ENCODE measurements at regions not wholly inside any gene's neighbourhood (a gene's known extent, or its start where the extent isn't known, plus 50 kb on each side); places are given as distances from the start of the nearest gene placed in this dataset.
"Not testable (repeated sequence)": the region's sequence is repeated elsewhere in the genome, so short reads cannot be mapped to it uniquely, and the experiment has no call there.

DNA sequence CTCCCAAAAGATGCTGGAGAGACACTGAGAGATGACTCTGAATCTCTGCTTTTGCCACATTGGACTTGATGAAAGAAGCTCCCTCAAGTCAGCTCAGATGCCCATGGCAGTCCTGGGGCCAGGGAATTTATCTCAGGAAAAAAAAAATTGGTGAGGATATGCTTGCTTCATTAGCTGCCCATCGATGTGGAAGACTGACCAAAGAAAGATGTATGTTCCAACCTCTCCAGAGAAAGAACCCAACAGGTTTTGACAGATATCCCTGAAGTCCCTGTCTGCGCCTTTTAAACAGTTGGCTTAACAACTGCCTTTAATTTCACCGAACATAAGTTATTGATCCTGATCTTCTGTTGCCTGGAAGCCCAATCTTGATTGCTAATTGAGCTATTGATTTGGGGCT lies 137.4 kb downstream of the TMEM114 start:
- no peak for DNase-seq

DNA sequence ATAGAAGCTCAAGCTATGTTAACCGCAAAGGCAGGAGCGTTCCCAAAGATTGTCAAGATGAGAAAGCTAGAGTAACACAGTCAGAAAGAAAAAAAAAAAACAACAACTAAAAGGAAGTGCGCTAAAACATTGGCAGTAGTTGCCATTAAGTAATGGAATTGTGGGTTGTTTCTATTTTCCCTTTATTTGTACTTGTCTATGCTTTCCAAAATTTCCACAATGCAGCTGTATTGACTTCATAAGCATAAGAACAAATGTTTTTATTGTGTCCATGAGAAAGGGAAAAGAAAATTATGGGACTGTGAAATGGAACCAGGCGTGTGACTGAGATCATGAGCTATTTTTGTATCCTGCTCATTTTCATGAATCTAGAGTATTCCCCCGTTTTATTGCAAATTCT lies 153.4 kb downstream of the TMEM114 start:
- DNase-seq: no peak

DNA sequence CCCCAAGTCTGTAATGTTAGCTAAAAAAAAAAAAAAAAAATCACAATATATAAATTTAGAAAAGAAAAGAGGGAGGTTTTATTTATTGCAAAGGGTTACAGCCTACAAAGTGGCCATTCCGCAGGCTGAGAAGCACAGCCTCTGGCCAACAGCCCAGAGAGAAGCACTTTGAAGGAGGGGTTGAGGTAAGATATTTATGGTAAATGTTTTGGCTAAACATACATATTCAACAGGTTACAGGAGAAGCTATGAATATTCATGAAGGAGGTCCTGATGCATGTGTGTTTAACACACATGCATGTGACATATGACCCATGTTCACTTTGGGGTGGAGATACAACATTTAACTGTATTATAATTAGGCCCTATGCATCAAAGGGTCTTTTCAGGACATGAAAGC lies 158.5 kb downstream of the TMEM114 start:
- DNase-seq: no peak

- no peak for DNase-seq
Measured at GRCh38 chr16:8430401-8430800, 159.9 kb downstream of the TMEM114 start.

DNA sequence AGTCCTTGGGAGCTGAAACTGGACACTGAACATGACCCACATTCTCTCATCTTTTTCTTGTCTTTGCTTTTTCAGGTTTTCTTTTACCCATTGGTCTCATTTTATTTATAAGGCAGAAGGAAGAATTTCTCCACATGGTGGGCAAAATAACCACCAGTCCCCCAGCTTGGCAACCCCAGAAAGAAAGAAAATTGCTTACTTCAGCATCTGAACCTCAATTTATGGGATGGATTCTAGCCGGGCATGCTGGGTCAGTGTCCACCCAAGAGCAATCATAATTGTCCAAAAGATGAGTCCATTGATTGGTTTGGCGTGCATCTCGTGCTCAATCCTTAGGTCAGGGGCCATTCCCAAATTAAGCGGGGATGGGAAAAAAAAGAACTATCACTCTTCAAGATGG lies 163.7 kb downstream of the TMEM114 start:
- DNase-seq: no peak

- DNase-seq: no peak
Measured at GRCh38 chr16:8417145-8417544, 173.2 kb downstream of the TMEM114 start.

DNA sequence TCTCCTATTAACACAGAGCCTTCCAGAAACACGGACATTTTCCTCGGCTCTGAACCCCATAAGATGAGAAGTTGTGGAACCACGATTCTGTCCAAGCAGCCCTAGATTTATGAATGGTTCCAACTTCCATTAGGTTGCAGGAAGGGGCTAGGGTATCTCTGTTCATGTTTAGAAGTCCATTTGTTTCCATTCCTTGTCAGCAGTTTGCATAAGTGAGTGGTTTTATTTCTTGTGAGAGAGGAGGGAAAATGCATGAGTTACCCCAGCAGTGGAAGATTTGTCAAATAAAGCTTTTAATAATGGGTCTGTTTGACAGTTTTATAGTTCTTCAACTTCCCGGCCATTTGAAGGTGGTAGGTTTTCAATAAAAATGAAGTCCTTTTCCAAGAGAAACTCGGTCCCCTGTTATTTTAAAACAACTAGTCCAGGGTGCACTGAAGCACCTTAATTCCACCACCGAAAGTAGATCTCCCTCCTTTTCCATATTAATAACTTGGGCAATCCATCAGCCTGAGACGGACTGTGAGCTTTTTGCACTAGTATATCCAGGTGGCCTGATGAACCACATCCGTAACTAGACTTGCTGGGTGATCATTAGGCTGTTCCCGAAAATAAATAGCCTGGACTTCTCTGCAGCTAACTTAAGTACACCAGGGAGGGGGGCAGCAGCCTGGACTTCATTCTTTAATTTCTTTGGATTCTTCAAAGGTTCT lies 181.3 kb downstream of the TMEM114 start:
- DNase-seq: no peak

DNA sequence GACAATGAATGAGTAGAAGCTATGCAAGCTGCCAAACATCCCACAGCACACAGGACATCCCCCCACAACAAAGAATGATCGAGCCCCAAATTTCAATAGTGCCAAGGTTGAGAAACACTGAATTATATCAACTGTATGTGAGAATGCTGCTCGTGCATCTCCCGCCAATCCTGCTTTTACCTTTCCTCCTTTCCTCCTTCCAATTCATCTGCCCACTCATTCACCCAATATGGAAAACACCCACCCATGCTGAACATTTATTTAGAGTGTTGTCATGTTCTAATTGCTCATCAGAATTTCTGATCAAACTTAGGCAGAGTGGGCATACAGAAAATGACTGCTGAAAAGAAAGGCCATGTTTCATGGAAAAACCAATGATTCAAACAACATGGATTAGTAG lies 183.0 kb downstream of the TMEM114 start:
- no peak for DNase-seq

DNA sequence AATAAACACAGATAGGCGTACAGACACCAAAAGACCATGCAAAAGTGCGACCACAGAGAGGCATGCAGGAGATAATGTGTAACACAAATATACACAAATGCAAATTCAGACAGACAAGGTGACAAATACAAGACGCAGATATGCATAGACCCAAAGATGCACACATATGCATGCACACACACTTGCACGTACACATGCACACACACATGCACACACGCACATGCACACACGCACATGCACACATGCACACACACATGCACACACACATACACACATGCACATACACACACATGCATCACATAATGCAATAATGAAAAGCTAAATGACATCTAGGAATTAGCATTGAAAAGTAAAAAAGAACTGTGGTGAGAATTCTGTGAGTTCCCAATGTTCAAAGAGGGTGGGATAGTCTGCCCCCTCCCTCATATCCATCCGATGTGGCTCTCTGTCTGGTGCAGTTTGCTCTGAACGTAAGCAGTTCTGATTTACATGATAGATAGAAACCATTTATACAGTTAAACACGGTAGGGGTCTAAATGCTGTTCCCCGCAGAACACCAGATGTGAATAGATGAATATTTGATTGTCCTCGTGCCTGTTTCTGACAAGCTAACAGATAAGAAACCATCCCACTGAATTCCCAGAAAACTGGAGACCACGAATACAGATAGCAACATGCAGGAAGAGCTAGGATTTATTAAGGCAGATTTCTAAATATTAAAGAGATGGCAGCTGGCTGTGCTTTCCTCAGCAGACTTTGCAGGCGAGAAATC lies 186.1 kb downstream of the TMEM114 start:
- DNase-seq: no peak

DNA sequence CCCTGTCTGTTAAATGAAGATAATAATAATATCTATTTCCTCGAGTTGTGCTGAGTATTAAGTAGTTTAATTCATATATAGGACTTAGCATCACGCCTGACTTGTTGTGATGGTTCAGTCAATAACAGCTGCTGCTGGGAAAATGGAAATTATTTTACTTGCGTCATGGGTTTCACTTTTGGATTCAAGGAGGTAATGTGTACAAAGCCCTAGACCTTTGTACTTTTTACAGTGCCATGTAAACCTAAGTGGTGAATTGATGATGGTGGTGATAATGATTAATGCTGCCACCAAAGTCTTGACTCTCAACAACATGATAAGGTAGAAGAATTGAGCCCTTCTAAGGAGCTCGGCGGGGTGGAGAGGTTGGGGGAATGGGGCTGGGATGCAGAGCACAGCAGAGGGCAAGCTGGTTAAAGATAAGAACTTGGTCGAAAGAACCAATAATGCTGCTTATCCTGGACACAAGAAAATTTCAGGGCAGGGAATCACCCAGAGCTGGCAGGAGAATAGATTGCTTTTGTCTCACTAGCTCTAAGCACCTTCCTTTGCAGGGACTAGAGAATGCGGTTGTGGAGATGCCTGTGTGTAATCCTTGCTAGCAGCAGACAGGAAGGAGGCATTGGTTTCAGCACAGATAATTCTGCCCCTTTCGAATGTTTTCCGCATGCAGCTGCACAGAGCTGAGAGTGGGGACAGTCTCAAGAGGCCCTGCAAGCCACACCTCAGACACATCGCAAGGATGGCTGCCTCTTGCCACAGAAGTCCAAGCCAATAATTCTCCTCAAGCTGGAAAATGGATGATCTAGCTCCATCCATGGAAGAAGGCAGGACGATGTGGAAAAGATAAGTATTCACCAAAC lies 187.1 kb downstream of the TMEM114 start:
- DNase-seq: no peak

DNA sequence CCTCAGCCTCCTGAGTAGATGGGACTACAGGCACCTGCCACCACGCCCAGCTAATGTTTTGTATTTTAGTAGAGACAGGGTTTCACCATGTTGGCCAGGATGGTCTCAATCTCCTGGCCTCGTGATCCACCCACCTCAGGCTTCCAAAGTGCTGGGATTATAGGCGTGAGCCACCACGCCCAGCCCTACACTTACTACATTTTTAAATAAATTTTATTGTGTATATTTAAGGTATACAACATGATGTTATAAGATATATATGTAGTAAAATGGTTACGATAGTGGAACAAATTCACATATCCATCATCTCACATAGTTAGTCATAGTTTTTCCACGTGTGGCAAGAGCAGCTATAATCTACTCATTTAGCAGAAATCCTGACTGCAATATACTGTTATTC lies 189.6 kb downstream of the TMEM114 start:
- not testable (repeated sequence) for DNase-seq

GRCh38 chr16:8398548-8398947 lies 191.8 kb downstream of the TMEM114 start:
- DNase-seq: no peak

GRCh38 chr16:8397223-8397622 lies 193.1 kb downstream of the TMEM114 start:
- DNase-seq: no peak

DNA sequence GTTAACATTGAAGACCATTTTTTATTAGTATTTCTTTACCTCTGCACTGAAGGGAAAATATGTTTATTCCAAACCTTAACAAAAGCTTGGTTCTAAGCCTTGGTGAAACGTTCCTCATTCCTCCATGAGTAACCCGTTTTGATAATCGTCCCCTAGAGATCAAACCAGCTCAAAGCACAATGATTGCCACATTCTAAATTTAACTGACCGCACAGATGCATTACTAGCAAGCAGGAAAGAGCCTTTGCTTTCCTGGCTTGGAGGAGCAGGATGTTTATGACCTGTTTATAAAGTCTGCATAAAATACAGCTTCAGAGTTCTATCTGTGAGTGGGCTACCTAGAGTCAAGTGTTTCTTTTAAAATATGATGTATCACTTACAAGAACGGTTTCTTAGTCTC lies 193.8 kb downstream of the TMEM114 start:
- DNase-seq: no peak

- DNase-seq: no peak
Measured at GRCh38 chr16:8391257-8391656, 199.1 kb downstream of the TMEM114 start.

GRCh38 chr16:8388684-8389083 lies 201.6 kb downstream of the TMEM114 start:
- DNase-seq: no peak

- no peak for DNase-seq
Measured at GRCh38 chr16:8381814-8382213, 208.5 kb downstream of the TMEM114 start.

DNA sequence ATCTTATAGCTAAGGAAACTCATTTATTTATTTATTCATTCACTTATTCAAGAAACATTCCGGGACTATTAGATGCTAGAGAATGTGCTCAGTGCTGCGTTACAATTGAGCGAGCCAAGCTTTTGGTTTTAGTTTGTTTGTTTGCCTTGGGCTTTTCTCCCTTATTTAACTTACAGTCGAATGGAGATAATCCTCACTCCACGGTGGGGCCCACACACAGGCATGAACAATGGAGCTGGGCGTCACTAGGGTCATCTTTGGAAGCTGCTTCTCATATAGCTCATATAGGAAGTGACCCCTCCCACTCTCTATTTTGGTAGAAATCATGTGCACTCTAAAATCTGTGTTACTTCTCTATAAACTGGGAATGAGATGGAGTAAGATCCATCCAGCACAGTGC lies 210.0 kb downstream of the TMEM114 start:
- no peak for DNase-seq

- no peak for DNase-seq
Measured at GRCh38 chr16:8377864-8378263, 212.4 kb downstream of the TMEM114 start.

DNA sequence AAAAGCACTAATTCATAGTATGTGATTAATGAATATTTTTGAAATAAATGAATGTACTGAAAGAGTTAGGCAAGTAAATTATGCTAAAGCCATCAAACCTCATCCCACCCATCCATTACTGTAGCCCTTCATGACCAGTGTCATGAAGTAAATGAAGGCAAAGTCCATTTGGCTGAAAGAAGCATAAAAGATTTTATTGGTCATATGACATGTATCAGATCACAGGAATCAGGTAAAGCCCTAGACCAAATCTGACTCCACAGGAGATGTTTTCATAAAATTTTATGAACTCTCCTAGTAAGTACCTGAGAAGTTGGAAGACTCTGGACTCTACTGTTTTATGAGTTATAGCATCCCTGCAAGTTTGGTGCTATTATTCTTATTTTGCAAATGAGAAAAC lies 213.5 kb downstream of the TMEM114 start:
- DNase-seq: no peak

DNA sequence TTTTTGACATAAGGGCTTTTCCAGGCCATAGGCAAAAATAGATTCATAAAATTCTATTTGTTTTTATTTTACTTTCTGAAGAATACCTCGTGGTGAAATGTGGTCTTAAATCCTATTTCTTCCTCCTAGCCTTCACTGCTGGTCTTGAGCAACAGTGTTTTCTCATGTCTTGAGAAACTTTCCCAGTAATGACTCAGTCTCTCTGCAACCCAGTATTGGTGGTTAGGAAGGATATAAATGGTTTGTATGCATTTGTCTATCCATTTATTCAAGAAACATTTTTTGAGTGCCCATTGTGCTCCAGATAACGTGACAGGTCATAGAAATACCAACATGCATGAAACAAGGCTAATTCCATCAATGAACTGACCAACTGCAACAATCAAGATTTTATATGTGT lies 213.9 kb downstream of the TMEM114 start:
- no peak for DNase-seq

DNA sequence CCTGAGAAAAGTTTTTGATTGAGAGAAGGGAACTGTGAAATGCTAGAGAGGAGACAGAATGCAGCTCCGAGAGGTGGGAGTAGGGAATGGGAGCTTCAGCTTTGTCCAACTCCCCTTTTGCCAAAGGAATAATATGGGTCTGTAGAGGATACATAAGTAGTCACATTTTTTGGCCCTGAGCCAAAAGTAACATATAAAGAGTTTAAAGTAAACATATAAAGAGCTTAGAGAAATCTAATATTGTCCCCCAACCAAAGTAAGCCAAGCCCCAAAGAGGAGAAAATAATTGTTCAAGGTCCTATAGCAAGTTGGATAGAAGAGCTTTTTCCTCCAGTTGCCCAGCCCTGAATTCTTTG lies 215.1 kb downstream of the TMEM114 start:
- DNase-seq: no peak

DNA sequence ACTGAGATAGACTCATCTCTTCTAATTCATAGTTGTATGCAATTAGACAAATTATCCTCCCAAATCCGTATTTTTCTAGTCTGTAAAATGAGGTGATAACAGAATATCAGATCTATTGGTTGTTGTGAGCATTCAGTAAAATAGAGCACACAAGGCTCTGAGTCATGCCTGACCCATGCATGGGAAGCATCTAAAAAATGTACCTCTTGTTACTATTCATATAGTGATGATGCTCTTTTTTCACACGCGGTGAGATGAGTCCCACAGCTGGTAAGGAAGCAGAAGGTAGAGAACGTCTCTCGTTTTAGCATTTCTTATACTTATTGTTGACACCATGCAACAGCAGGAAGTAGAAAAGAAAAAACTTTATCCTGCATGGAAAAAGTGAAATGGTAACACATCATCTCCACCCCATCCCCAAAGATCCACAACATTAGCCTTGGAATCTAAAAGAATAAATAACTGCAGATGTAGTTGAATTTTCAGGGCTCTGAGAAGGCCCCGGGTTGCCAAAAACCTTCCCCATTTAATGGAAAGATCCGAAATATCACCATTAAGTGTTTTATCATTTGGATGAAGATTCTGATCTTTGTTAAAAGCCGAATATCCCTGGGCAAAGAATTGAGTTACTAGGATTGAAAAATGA lies 215.6 kb downstream of the TMEM114 start:
- no peak for DNase-seq

Data from CD4-positive, alpha-beta T cell treated with Interleukin-4 for 1 hour (primary cell).